GM12892 (cell line): ENCODE measurements at regions not wholly inside any gene's neighbourhood (a gene's known extent, or its start where the extent isn't known, plus 50 kb on each side); places are given as distances from the start of the nearest gene placed in this dataset.

Experiments
- POLR2A ChIP-seq: IDR thresholded peaks from 2 replicates; pipeline ENCODE4 v1.6.1; 2011; ENCODE audit warnings: low read depth, low read length, control low read depth
- POLR2AphosphoS5 ChIP-seq: IDR thresholded peaks from 2 replicates; pipeline ENCODE4 v1.6.1; 2011; ENCODE audit warnings: low read depth, low read length, control low read depth
- TAF1 ChIP-seq: IDR thresholded peaks from 2 replicates; pipeline ENCODE4 v1.6.1; 2011; ENCODE audit warnings: low read depth, mild to moderate bottlenecking, control low read depth, low read length, borderline replicate concordance

DNA sequence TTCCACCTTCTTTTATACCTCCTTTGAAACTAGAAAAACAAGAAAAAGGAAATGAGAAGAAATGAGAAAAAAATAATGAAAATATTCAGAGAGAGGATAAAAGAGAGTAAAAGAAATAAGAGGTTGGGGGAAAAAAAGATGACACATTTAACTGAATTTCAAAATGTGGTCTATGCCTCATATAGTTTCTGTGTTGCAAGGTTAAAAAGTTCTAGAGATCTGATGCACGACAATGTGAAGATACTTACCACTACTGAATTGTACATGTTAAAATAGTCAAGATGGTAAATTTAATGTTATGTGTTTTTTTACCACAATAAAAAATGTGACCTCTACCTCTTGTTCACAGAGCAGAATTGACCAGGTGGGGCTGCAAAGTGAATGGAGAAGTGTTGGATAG, 314.8 kb upstream of the OR4E1 start:
- TF ChIP-seq POLR2AphosphoS5 = no peak
- no peak for TF ChIP-seq TAF1
- no peak for TF ChIP-seq POLR2A
